NCI-H774 (cell line): ENCODE measurements at regions not wholly inside any gene's neighbourhood (a gene's known extent, or its start where the extent isn't known, plus 50 kb on each side); places are given as distances from the start of the nearest gene placed in this dataset.

Source experiments
- DNase-seq: peaks from one replicate; lab custom pipeline; 2025; lab: John Stamatoyannopoulos, UW

DNA sequence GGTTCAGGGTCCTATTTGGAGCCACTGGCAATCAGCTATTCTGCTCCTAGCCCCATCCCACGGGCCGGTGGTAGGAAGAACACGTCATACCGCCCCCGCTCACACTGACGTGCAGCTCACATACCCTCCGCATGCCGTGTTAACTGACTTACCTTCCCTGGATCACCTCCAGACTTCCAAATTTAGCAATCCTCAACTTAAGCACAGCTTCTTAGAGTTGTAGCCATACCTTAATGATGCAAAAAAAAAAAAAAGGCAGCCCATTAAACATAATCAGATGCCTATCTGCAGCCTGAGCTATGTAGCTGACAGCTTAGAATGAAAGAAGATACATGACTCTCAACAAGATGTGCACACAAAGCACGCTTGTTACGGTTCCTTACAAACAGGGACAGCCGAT, 93.0 kb downstream of the IRX2 start:
- DNase-seq = no peak

DNA sequence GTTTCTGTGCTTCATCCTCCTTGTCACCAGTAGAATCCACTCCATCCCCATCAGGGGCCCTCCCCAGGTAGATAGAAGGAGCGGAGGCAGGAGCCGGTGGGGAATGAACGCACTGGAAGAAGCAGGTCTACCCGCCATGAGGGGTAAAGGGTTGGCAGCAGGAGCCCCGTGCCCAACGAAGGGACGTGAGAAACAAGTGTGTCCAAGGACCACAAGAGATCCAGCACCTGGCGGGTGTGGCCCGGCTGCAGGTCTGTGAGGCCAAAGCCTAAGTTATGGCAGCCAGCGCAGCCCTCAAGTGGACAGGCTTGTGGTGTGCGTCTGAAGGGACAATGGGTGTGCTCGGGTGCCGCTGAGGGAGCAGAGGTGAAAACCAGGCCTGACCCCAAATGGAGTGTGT, 94.3 kb downstream of the IRX2 start:
- DNase-seq = no peak

DNA sequence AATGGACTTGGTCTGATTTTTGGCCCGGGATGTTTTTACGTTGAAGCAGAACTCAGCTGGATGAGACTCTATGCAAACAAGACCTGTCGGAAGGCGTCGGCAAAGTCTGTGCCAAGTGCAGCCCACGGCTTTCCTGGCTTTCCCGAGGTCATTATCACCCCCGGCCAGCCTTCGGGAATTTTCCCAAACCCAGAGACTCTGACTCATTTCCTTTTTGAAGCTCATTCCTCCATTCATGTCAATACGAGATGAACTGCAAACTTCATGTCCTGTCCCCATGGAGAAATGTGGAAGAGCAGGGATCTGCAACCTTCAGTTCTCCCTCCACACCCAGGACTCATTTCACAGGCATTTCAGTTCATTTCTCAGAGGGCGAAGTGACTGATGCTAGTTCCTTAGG, 95.3 kb downstream of the IRX2 start:
- DNase-seq = no peak

DNA sequence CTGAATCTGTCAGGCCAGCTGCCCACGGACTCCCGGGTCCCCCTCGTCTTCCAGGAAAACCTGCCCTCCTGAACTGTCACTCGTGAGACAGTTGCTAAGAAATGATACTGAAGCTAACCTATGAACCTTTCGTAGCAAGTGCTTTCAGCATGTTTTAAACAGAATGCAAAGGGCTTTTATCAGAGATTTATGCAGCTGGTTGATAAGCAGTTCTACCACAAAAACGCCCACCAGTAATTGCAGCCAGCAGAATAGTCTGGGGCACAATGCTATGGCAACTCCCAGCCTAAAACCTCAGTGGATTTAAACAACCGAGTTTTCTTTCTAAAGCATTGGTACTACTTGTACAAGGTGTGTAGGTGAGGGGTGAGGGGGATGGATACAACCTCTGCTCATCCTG, 97.5 kb downstream of the IRX2 start:
- no peak for DNase-seq

DNA sequence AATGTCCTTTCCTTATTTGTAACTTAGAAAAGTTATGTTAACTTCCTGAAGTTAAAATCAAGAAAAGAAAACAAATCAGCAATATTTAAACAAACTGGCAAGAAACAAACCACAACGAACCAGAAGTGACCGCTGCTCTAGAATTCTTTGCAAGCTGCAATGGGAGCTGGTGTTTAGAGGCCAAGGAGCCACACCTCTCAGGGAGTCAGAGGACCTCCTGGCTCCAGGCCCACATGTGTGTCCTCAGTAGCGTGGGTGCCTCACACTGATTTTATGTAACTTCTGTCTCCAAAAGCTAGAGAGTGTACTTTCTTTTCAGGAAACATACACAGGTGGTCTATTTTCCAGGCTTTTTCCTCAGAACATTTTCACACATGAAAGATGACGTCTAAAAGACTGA, 100.4 kb downstream of the IRX2 start:
- DNase-seq = no peak

DNA sequence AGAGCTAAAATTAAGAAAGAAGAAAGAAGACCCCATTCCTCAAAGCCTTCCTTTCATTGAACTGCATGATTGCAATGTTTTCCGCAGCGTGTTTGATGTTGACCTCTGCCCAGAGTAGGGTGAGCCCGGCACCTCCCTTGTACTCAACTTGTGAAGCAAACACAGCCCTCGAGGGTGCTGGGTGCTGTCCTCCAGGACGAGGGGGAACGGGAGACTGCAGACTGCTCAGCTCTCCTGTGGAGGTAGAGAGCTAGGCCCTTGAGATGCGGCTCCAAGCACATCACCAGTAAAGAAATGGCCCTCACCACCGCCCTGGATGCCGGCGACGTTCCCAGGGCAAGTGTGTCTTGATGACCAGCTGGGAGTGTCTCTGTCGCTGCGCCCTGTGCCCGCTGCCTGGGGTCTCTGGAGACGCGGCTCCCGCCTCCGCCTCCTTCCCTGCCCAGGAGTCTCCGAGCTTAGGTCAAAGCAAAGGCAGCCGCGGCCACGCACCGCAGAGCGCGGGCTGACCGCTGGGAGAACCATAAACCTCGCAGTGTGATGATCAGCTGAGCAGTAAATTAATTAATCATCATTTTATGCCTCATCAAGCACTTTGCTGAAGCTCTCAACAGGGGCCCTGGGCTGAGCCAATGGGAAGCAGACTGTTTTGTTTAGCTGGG, 108.7 kb downstream of the IRX2 start:
- peak; percentile 55 for DNase-seq

DNA sequence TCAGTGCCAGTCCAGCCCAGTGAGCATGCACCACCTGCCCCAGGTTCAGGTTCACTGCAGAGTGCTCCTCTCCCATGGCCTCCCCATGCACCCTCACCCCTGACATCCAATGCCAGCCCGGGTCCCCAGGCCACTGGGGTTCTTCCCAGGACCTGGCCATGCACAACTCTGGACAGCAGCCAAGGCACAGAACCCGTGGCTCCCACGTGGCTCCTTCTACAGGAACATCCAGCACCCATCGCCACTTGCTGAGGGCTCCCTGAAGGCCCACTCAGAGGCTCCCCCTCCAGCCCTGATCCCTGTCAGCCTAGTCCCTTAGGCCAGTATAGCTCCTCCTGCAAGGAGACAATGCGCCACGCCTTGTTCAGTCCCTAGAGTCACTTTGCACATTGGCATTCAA, 110.8 kb downstream of the IRX2 start:
- DNase-seq = no peak

DNA sequence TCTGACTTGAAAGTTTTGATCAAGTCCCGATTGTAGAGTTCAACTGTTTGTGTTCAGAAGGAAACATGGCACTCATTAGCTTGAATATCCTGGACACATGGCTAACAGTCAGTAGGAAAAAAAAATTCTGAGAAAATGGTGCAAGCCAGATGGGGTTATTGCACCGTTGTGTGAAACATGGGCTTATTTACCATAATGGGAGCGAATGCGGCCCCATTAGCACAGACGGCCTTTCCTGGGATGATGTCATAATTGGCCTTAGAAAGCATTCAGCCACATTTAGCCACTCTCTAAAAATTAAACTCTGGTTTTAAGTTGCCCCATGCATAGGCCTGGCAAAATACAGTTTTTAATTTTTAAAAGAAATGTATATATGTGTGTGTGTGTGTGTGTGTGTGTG, 112.1 kb downstream of the IRX2 start:
- no peak for DNase-seq

DNA sequence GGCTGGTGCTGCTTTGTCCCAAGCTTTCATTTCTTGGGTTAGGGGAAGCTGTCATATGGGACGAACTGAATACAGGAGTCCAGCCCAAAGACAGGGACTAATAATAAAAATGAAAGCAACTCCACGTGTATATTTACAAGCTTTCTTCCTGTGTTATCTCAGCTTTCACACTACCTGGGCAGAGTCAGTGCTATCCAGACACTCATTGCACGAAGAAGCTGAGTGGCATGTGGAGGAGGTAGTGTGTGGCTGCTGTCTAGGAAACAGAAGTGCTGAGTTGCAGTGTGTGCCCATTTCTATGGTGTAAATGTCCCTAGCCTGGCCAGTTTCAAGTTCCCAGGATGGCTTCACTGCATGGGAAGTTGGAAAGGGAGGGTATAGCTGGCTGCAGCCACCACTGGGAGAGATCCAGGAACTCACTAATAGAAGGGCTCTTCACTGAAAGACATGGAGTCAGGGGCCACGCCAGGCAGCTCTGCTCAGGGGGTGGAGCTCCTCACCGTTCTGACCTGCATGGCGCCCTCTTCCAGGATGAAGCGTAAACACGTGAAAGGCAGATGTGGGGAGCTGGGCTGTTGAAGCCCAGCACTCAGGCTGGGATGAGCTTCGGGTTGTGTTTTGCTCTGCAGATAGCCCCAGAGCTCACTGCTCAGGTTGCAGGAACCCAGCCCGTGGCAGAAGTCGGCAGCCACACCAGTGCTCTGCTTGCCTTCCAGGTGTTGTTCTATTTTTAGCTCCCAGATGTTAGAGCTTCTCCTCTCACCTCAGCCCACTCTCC, 116.9 kb downstream of the IRX2 start:
- DNase-seq = peak; percentile 41

DNA sequence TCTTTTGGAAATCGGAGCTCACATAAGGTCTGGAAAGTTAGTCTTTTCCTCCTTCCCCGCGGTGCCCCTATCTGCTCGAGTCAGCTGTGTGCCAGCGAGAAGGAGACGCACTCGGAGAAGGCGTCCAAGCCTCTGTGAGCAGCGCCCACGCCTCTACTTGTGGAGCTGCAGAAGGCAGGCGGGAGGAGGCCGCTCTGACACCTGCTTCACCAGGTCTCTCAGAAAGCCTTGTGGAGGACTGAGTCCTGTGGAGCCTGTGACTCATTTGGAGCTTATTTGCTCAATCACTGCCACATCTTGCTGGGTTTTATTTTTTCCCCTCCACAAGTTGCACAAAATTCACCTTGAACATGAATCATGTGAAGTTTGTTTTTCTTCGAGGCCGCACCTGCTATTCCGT, 117.5 kb downstream of the IRX2 start:
- peak; percentile 41 for DNase-seq

DNA sequence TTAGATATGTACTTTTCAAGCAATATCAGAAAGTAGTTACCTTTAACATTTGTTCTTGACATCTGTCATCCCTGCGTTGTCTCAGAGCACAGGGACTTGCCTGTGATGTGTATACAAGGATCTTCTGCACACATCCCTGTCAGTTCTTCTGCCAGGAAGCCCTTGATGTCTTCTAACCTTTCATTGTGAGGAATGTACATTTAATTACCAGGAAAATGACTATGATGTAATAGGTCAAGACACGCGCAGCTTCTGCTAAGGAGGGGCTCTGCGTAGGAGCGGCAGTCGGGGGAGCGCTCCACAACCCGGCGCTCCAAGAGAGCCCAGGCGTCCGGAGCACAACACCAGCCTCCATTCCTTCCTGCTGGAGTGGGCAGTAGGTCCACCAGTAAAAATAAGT, 119.7 kb downstream of the IRX2 start:
- no peak for DNase-seq

DNA sequence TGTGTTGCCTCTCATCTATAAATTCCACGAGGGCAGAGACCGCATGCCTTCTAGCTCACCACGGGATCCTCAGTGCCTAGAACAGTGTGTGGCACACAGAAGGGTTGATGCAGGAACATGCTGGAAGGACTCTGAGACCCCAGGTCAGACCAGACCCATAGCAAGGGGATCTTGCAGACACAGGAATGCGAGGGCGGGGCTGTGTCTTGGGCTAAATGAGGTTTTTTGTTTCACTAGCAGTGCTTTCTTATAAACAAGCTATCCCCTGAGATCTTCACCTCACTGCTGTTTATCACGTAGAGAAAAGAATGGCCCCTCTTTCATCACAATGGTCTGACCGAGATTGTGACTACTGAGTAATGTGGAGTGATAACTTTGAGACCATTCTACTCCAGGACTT, 122.4 kb downstream of the IRX2 start:
- no peak for DNase-seq

DNA sequence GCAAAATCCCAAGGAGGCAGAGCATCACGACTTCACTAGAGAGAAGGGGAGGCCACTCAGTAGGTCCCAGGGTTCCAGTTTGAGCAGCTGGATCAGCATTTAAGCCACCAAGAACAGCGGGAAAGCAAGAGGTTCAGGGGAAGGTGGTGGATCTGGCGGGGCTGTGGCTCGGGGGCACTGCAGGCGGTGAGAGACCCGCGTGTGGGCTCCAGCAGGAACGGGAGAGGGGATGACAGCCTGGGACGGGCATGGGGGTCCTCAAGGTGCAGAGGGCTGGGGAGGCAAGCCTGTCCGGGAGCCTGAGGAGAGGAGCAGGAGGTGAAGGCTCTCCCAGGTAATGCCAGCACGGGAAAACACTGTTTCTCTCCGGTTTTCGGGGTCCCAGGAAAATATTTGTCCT, 123.6 kb downstream of the IRX2 start:
- DNase-seq = no peak

DNA sequence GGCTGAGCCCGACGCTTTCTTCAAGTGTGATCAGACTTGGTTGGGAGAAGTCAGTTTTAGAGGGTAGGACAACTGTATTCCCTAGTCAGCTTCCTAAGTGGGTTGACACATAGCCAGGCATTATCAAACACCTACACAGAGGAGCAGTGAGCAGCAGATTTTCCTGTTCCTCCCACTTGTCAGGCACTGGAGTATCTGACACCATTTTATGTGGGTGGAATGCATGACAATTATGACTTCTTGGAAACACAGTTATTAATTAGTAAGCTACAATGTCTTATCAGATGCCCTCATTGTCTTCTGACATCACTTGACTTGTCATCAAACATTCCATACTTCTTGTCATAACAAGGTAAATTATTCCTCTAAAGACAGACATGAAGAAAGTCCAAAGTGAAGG, 124.9 kb downstream of the IRX2 start:
- DNase-seq = no peak

DNA sequence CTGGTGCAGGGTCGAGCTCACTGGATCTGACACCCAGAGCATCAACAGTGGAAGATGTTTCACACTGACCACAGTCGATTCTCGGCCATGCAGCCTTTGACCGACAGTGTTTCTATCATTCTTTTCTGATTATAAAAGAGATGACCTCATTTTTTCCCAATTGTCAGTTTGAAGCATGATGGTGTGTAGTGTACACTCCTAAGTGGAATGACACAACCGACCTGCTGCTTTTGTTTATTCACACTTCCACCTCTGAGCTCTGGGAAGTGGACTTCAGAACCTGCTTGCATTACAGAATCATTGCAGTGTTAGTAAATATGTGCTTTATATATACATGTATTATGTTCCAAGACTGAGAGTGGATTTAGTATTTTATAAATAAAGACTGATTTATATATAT, 128.6 kb downstream of the IRX2 start:
- peak; percentile 78 for DNase-seq

DNA sequence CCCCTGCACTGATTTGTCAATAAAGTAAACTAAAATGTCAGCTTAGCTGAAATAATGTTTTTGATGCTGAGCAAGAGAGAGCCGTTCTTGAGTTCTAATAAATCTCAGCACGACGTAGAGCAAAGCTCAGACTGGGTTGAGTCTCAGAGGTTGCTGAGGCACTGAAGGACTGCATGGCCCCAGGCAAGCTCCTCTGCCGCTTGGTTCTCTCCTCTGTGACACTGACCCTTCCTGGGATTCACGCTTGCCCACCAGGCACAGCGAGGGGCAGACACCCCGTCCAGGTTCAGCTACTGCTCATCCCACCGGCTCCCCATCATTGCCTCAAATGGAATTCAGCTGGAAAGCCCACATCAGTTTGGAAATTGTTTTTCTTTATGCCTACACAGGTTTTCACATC, 129.8 kb downstream of the IRX2 start:
- DNase-seq = no peak

DNA sequence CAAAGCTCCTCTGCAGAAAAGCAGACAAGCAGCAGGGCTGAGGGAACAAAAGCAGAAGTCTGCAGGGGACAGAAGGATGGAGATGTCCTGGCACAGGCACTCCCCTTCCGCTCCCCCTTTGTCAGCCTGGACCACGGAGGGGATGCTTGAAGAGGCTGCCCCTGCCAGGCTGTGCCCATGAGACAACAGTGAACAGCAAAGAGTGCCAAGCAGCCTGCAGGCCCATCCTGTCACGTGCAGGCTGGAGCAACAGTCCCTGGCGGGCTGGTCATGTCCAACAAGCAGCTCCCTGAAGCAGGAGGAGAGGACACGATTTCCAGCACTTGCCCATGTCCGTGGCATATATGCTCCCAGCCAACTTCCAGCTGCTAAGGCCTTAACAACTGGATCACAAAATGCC, 132.3 kb downstream of the IRX2 start:
- no peak for DNase-seq

DNA sequence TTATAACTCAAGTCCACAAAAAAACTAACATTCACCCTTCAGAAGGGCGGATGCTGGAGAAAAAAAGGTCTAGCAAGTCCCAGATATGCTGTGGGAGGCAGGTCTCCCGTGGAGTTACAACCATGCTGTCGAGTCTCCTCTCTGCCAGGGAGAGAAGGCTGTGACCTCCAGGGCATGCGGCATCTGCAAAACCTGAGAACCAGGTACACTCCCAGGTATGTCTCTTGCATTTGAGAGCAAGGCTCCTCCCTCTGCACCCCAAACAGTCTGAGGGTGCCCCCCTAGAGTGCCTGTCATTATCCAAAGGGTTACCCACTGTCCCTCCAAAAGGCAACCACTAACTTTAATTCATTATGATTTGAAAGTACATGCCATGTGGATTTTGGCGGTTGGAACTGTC, 134.0 kb downstream of the IRX2 start:
- DNase-seq = no peak

DNA sequence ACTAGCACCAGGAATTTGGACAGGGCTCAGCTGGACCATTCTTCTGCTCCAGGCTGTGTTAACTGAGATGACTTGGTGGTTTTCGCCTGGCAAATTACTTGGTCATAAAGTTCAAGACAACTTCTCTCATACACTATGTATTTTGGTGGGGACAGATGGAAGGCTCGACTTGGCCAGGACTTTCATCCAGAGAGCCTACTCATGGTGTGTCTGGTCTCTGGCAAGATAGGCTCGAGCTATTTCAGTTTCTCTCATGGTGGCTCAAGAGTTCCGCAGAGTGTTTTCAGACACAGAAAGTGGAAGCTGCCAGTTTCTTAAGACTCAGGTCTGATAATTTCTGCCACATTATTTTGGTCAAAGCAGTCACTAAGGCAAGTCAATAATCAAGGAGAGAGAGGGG, 135.6 kb downstream of the IRX2 start:
- DNase-seq = no peak

DNA sequence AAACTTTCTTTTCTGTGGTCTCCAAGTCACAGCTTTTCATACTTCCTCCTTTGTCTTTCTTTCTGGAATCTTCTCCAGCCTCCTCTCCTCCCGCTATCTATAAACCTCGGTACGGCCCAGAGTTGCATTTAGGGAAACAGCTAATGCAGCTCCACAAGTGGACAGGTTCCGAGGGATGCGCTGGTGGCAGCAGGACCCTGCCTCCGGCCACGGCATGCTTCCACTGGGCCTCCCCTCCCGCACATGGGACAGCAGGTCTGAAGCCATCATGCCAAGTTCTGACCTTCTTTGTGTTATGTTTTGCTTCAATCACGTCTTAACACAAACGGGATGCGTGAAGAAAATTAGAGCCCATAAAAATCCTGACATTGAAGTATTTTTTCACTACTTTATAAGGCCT, 136.9 kb downstream of the IRX2 start:
- DNase-seq = no peak

DNA sequence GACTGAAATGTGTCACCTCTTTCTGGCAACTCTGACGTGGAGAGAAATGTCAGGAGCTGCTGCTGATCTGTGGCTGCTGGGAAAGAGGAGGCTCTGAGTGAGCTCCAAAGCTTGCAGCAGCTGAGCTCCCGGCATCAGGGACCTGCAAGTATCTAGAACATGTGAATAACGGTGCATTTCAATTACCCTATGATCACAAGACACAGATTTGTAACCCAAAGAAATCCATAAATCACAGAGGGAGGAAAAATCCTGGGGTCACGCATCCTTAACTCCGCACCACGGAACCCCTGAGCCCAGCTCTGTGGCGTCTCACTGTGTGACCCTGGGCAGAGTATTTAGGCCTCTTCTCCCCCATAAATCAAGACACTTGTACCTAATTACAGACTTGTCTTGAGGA, 139.8 kb downstream of the IRX2 start:
- DNase-seq = no peak

DNA sequence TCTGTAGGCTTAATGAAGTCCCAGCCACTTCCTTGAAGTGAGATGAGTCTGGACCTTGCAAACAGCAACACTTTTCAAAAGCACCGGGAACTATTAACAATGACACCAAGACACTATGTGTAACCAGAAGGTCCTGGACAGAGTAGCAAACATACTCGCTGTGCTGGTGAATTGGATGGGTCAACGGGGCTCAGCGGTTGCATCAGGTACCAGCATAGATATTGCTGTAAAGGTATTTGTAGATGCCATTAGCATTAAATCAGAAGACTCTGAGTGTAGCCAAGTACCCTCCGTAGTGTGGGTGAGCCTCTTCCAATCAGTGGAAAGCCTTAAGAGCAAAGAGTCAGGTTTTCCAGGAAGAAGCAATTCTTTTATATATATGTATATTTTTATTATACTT, 140.5 kb downstream of the IRX2 start:
- no peak for DNase-seq

DNA sequence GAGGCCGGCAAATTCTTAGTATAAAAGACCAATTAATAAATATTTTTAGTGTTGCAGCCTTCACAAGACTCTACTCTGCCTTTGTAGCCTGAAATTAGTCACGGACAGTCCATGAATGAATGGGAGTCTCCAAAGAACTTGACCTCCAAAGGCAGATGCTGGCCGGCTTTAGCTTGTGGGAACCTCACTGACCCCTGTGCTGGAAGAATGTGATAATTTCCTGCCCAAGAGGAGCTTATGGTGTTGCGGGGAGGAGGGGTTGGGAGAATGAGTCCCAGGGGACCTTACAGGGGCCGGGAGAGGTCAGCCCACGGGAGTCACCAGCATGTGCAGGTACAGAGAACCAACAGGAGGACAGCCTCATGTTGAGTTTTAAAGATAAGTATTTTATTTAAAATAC, 143.1 kb downstream of the IRX2 start:
- no peak for DNase-seq

DNA sequence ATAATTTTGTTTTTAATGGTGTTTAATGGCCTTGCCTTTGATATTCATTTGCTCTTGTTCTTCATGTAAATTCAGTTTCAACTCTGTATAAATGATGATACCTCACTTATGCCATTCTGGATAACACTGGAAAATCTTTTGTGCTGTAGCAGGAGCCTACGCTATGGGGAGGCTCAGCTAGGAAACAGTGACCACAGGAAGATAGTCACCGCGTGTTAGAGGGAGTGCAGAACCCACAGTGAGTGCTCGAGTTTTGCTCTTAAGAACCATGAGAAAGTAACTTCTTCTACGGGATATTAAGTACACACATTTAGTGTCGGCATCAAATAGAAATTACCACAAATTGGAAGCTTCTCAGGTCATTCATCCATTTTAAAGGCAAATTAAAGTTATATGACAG, 143.9 kb downstream of the IRX2 start:
- DNase-seq = no peak
